Calu3 (cell line): ENCODE measurements at regions not wholly inside any gene's neighbourhood (a gene's known extent, or its start where the extent isn't known, plus 50 kb on each side); places are given as distances from the start of the nearest gene placed in this dataset.

Source experiments
- BruUV-seq: library from RNA; stranded (reverse); fragments of 400-500 nt; replicated peaks from 2 replicates; lab custom pipeline; 2021; lab: Mats Ljungman, UMichigan
- CTCF ChIA-PET: fragments of 300-600 bp; sonication (Branson Sonifier 250); formaldehyde crosslinking; loops from one replicate; lab custom pipeline; 2022; ENCODE audit warnings: antibody characterized with exemption; lab: Charles Lee
- DNase-seq: peaks from one replicate; pipeline ENCODE4 v3.0.0; 2022
- H3K27ac Mint-ChIP-seq: one replicate; pipeline ENCODE4 v1.8.0; 2022; ENCODE audit warnings: mixed read lengths; ENCODE audit not compliant: unreplicated experiment
- H3K27me3 Mint-ChIP-seq: one replicate; pipeline ENCODE4 v1.8.0; 2022; ENCODE audit warnings: mixed read lengths; ENCODE audit not compliant: unreplicated experiment
- H3K36me3 Mint-ChIP-seq: one replicate; pipeline ENCODE4 v1.8.0; 2022; ENCODE audit warnings: mild to moderate bottlenecking, moderate library complexity, mixed read lengths; ENCODE audit not compliant: insufficient read depth, unreplicated experiment
- H3K4me1 Mint-ChIP-seq: one replicate; pipeline ENCODE4 v1.8.0; 2022; ENCODE audit warnings: mild to moderate bottlenecking, low read depth, mixed read lengths; ENCODE audit not compliant: unreplicated experiment
- H3K4me3 Mint-ChIP-seq: one replicate; pipeline ENCODE4 v1.8.0; 2022; ENCODE audit warnings: mild to moderate bottlenecking, low read depth, moderate library complexity, mixed read lengths; ENCODE audit not compliant: unreplicated experiment
- H3K9me3 Mint-ChIP-seq: one replicate; pipeline ENCODE4 v1.8.0; 2022; ENCODE audit warnings: low read depth, mixed read lengths; ENCODE audit not compliant: unreplicated experiment
- intact Hi-C: fragments of 100-400 bp; cut with micrococcal nuclease; formaldehyde crosslinking; loops from one replicate; pipeline ENCODE4 v1.10.0; 2022; ENCODE audit not compliant: unreplicated experiment
- TF ChIP-seq, protein P1 (sequence below): fragments of 200-600 bp; IDR thresholded peaks from one replicate; pipeline ENCODE4 v1.8.0; 2022; ENCODE audit warnings: antibody characterized with exemption; ENCODE audit not compliant: unreplicated experiment

DNA sequence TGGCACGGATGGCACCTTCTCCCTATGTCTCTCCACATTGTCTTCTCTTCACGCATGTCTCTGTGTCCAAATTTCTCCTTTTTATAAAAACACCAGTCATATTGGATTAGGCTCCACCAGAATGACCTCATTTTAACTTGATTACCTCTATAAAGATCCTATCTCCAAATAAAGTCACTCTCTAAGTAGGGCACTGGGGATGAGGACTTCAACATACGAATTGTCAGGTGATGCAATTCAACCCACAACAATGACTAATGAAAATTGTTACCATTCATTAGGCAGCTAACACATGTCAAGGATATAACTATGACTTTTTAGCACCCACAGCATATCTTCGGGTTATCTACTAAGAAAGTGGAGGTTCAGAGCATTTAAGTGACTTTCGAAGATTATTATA is 55.5 kb upstream of the USP47 start:
- intact Hi-C loops, result loop anchor here (5.0 kb wide), 8 partner anchors 164 to 1014 kb away; partner anchors contain the start of gene GALNT18
- DNase-seq, result no peak

DNA sequence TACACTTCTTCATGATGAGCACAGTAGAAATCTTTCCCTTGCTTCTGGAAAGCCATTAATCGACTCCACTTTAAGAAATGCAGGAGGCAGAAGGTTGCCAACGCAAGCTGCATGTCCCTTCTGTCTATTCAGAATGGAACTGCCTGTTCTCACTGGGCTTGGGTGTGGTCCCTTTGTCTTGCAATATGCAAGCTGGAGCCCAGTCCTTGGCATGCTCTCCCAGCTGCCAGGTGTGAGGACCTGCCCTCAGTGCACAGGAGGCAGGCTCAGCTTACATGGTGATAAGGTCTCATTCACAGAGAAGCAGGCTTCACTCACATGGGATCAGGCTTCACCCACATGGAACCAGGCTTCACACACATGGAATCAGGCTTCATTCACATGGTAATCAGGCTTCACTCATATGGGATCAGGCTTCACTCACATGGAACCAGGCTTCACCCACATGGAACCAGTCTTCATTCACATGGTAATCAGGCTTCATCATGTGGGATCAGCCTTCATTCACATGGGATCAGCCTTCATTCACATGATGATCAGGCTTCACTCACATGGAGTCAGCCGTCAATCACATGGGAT is 59.2 kb upstream of the USP47 start:
- Mint-ChIP-seq H3K9me3 (no peaks in the 10 kb centered on the region), H3K27ac (no peak overlapping the region), H3K27me3 (peaks cover 66% of the 10 kb centered on the region), H3K4me1 (peaks cover 8% of the 10 kb centered on the region), H3K4me3 (no peak overlapping the region), H3K36me3 (no peaks in the 10 kb centered on the region)
- CTCF ChIA-PET, result interaction anchor here (0.6 to 0.9 kb wide), 3 partner anchors 24 to 755 kb away, joined by 3 to 5 read pairs (median 4); no protein-coding TSS in a partner anchor
- no peak for DNase-seq
- TF ChIP-seq, protein P1, sequence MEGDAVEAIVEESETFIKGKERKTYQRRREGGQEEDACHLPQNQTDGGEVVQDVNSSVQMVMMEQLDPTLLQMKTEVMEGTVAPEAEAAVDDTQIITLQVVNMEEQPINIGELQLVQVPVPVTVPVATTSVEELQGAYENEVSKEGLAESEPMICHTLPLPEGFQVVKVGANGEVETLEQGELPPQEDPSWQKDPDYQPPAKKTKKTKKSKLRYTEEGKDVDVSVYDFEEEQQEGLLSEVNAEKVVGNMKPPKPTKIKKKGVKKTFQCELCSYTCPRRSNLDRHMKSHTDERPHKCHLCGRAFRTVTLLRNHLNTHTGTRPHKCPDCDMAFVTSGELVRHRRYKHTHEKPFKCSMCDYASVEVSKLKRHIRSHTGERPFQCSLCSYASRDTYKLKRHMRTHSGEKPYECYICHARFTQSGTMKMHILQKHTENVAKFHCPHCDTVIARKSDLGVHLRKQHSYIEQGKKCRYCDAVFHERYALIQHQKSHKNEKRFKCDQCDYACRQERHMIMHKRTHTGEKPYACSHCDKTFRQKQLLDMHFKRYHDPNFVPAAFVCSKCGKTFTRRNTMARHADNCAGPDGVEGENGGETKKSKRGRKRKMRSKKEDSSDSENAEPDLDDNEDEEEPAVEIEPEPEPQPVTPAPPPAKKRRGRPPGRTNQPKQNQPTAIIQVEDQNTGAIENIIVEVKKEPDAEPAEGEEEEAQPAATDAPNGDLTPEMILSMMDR, result no peak
- intact Hi-C loops, result no loop called here
- BruUV-seq, result no TSS peak

More for the DNA sequence above, 55.5 kb upstream of the USP47 start:
- CTCF ChIA-PET, result interaction anchor here (3.4 kb wide), 1 partner anchor 758 kb away, joined by 56 read pairs; no protein-coding TSS in a partner anchor
- Mint-ChIP-seq H3K9me3 (no peaks in the 10 kb centered on the region), H3K27ac (no peak overlapping the region), H3K27me3 (peaks cover 30% of the 10 kb centered on the region), H3K36me3 (no peaks in the 10 kb centered on the region), H3K4me3 (no peak overlapping the region), H3K4me1 (peaks cover 16% of the 10 kb centered on the region)
- BruUV-seq, result no TSS peak
- TF ChIP-seq, protein P1, result no peak

- Mint-ChIP-seq H3K36me3 (no peaks in the 10 kb centered on the region), H3K4me3 (no peak overlapping the region), H3K4me1 (peaks cover 7% of the 10 kb centered on the region), H3K27me3 (peaks cover 82% of the 10 kb centered on the region), H3K9me3 (no peaks in the 10 kb centered on the region), H3K27ac (no peak overlapping the region)
- TF ChIP-seq, protein P1, result no peak
- CTCF ChIA-PET, result no interaction called here
- no TSS peak for BruUV-seq
- intact Hi-C loops, result no loop called here
- no peak for DNase-seq
These were observed 60.9 kb upstream of the USP47 start for GRCh38 chr11:11780858-11781257.

- TF ChIP-seq, protein P1, result no peak
- peaks cover 7% of the 10 kb centered on the region for H3K4me1 Mint-ChIP-seq
- H3K36me3 Mint-ChIP-seq, result no peaks in the 10 kb centered on the region
- H3K9me3 Mint-ChIP-seq, result no peaks in the 10 kb centered on the region
- H3K27ac Mint-ChIP-seq, result no peak overlapping the region
- H3K4me3 Mint-ChIP-seq, result no peak overlapping the region
- intact Hi-C loops, result no loop called here
- H3K27me3 Mint-ChIP-seq, result peaks cover 90% of the 10 kb centered on the region
- no peak for DNase-seq
- CTCF ChIA-PET, result interaction anchor here (0.6 kb wide), 1 partner anchor 158 kb away, joined by 3 read pairs; the partner anchor contains the start of gene GALNT18
- no TSS peak for BruUV-seq
These were observed 61.8 kb upstream of the USP47 start for GRCh38 chr11:11779975-11780374.
